ENCODE measurements at regions not wholly inside any gene's neighbourhood (a gene's known extent, or its start where the extent isn't known, plus 50 kb on each side); places are given as distances from the start of the nearest gene placed in this dataset.

- TF ChIP-seq POLR2A (IDR thresholded peaks at IDR 0.05; ENCODE audit: low read depth, low read length) (no peak), POLR2AphosphoS5 (IDR thresholded peaks at IDR 0.05; ENCODE audit: low read depth, low read length) (no peak)
Observed at GRCh38 chr1:169022648-169023047, 83.8 kb upstream of the ATP1B1 start.
